Brain pericyte (primary cell): ENCODE measurements at regions not wholly inside any gene's neighbourhood (a gene's known extent, or its start where the extent isn't known, plus 50 kb on each side); places are given as distances from the start of the nearest gene placed in this dataset.

Source experiments
- DNase-seq: peaks from one replicate; pipeline ENCODE4 v3.0.0-alpha.2; 2012; ENCODE audit warnings: low read depth, low spot score

- DNase-seq: no peak
Measured at GRCh38 chr3:23746441-23746840, 59.3 kb upstream of the UBE2E1 start.

- no peak for DNase-seq
Measured at GRCh38 chr3:23747841-23748240, 57.9 kb upstream of the UBE2E1 start.

- DNase-seq: no peak
Measured at GRCh38 chr3:23748398-23749110, 57.2 kb upstream of the UBE2E1 start.

- no peak for DNase-seq
Measured at GRCh38 chr3:23749609-23750008, 56.1 kb upstream of the UBE2E1 start.

GRCh38 chr3:23750573-23751210 is 55.1 kb upstream of the UBE2E1 start:
- DNase-seq: no peak

GRCh38 chr3:23751212-23751723 is 54.5 kb upstream of the UBE2E1 start:
- no peak for DNase-seq

- no peak for DNase-seq
Measured at GRCh38 chr3:23752126-23752525, 53.6 kb upstream of the UBE2E1 start.

- DNase-seq: no peak
Measured at GRCh38 chr3:23754215-23754614, 51.5 kb upstream of the UBE2E1 start.
